Ishikawa (cell line): ENCODE measurements at regions not wholly inside any gene's neighbourhood (a gene's known extent, or its start where the extent isn't known, plus 50 kb on each side); places are given as distances from the start of the nearest gene placed in this dataset.

Experiments
- CEBPB ChIP-seq: IDR thresholded peaks from 2 replicates; pipeline ENCODE4 v1.6.1; 2012
- CREB1 ChIP-seq: IDR thresholded peaks from 2 replicates; pipeline ENCODE4 v1.6.1; 2012; ENCODE audit warnings: low read depth
- EGR1 ChIP-seq: IDR thresholded peaks from 2 replicates; pipeline ENCODE4 v1.6.1; 2012
- EP300 ChIP-seq: IDR thresholded peaks from 2 replicates; pipeline ENCODE4 v1.6.1; 2012; ENCODE audit warnings: borderline replicate concordance
- FOXM1 ChIP-seq: IDR thresholded peaks from 2 replicates; pipeline ENCODE4 v1.6.1; 2012; ENCODE audit warnings: low read depth, borderline replicate concordance
- MAX ChIP-seq: IDR thresholded peaks from 2 replicates; pipeline ENCODE4 v1.6.1; 2012
- NFIC ChIP-seq: IDR thresholded peaks from 2 replicates; pipeline ENCODE4 v1.6.1; 2012
- RAD21 ChIP-seq: IDR thresholded peaks from 2 replicates; pipeline ENCODE4 v1.6.1; 2012; ENCODE audit warnings: low read depth
- REST ChIP-seq: IDR thresholded peaks from 2 replicates; pipeline ENCODE4 v1.6.1; 2012; ENCODE audit warnings: low read depth, mild to moderate bottlenecking
- TAF1 ChIP-seq: IDR thresholded peaks from 2 replicates; pipeline ENCODE4 v1.6.1; 2012; ENCODE audit warnings: low read depth, mild to moderate bottlenecking
- TCF12 ChIP-seq: IDR thresholded peaks from 2 replicates; pipeline ENCODE4 v1.6.1; 2012; ENCODE audit warnings: low read depth
- TEAD4 ChIP-seq: IDR thresholded peaks from 2 replicates; pipeline ENCODE4 v1.6.1; 2012
- USF1 ChIP-seq: IDR thresholded peaks from 2 replicates; pipeline ENCODE4 v1.6.1; 2012
- YY1 ChIP-seq: IDR thresholded peaks from 2 replicates; pipeline ENCODE4 v1.6.1; 2012; ENCODE audit warnings: low read depth
- ZBTB7A ChIP-seq: IDR thresholded peaks from 2 replicates; pipeline ENCODE4 v1.6.1; 2012; ENCODE audit warnings: low read depth

- no peak for TF ChIP-seq TCF12
- TF ChIP-seq CEBPB: no peak
- TF ChIP-seq ZBTB7A: no peak
- TF ChIP-seq CREB1: no peak
- TF ChIP-seq MAX: no peak
- no peak for TF ChIP-seq EGR1
- no peak for TF ChIP-seq EP300
- no peak for TF ChIP-seq REST
- no peak for TF ChIP-seq NFIC
- no peak for TF ChIP-seq USF1
- no peak for TF ChIP-seq FOXM1
- TF ChIP-seq TAF1: no peak
- no peak for TF ChIP-seq YY1
- TF ChIP-seq RAD21: no peak
- no peak for TF ChIP-seq TEAD4
Measured at GRCh38 chr1:229183588-229183987, 87.3 kb upstream of the RAB4A start.

GRCh38 chr1:229184066-229184465, 86.8 kb upstream of the RAB4A start:
- TF ChIP-seq ZBTB7A (no peak), YY1 (no peak), EP300 (no peak), NFIC (no peak), TEAD4 (no peak), FOXM1 (no peak), RAD21 (no peak), TCF12 (no peak)

- TF ChIP-seq CREB1 (no peak), TCF12 (no peak), MAX (no peak), RAD21 (no peak)
Measured at GRCh38 chr1:229185963-229186362, 84.9 kb upstream of the RAB4A start.

- TF ChIP-seq CEBPB (no peak), REST (no peak), TEAD4 (no peak), EP300 (no peak), MAX (no peak), CREB1 (no peak), TAF1 (no peak), RAD21 (no peak), YY1 (no peak), FOXM1 (no peak), TCF12 (no peak), EGR1 (no peak), NFIC (no peak), USF1 (no peak), ZBTB7A (no peak)
Measured at GRCh38 chr1:229186373-229187056, 84.4 kb upstream of the RAB4A start.

- TF ChIP-seq USF1 (no peak), YY1 (no peak), ZBTB7A (no peak), EP300 (no peak), NFIC (no peak), REST (no peak), CREB1 (no peak), TEAD4 (no peak), TCF12 (no peak), CEBPB (no peak), MAX (no peak), FOXM1 (no peak)
Measured at GRCh38 chr1:229190057-229190575, 80.8 kb upstream of the RAB4A start.
